Liver (tissue), 8 donors: ENCODE measurements at regions not wholly inside any gene's neighbourhood (a gene's known extent, or its start where the extent isn't known, plus 50 kb on each side); places are given as distances from the start of the nearest gene placed in this dataset.

ENCODE experiments used
- DNase-seq: peaks from one replicate; pipeline ENCODE4 v3.0.0-alpha.2; 2017; ENCODE audit warnings: low spot score
- H3K27ac ChIP-seq, 2 donors: one replicate each; pipeline ENCODE4 v1.7.0; 2013; ENCODE audit warnings: inconsistent platforms in 2 of 2, low read length in 2 of 2, control low read depth in 1 of 2, low read depth in 1 of 2, mild to moderate bottlenecking in 1 of 2
- H3K27me3 ChIP-seq, 4 donors: one replicate each; pipeline versions ENCODE4 v1.6.1 to v1.7.0; 2013; ENCODE audit warnings: low read length in 3 of 4, inconsistent platforms in 1 of 4, mild to moderate bottlenecking in 1 of 4, moderate library complexity in 1 of 4; ENCODE audit not compliant: control insufficient read depth in 4 of 4, insufficient read depth in 4 of 4
- H3K36me3 ChIP-seq, 4 donors: one replicate each; pipeline versions ENCODE4 v1.6.1 to v1.7.0; 2013; ENCODE audit warnings: low read length in 3 of 4, mild to moderate bottlenecking in 3 of 4, low read depth in 1 of 4, moderate library complexity in 1 of 4; ENCODE audit not compliant: control insufficient read depth in 4 of 4, insufficient read depth in 3 of 4
- H3K4me1 ChIP-seq, 4 donors: one replicate each; pipeline versions ENCODE4 v1.6.1 to v1.7.0; 2013; ENCODE audit warnings: low read length in 3 of 4, mild to moderate bottlenecking in 3 of 4, moderate library complexity in 1 of 4; ENCODE audit not compliant: control insufficient read depth in 4 of 4, insufficient read depth in 4 of 4
- H3K4me3 ChIP-seq, 3 donors: one replicate each; pipeline versions ENCODE4 v1.6.1 to v1.7.0; 2013; ENCODE audit warnings: low read length in 3 of 3, control low read depth in 1 of 3, low read depth in 1 of 3, mild to moderate bottlenecking in 1 of 3
- H3K9ac ChIP-seq, 2 donors: one replicate each; pipeline ENCODE4 v1.7.0; 2013; ENCODE audit warnings: low read length in 2 of 2, mild to moderate bottlenecking in 2 of 2, moderate library complexity in 2 of 2, control low read depth in 1 of 2, low read depth in 1 of 2
- H3K9me3 ChIP-seq, 4 donors: one replicate each; pipeline versions ENCODE4 v1.6.1 to v1.7.0; 2013; ENCODE audit warnings: low read length in 3 of 4; ENCODE audit not compliant: control insufficient read depth in 4 of 4
- ATF3 ChIP-seq: IDR thresholded peaks from 2 replicates; pipeline ENCODE4 v1.6.1; 2016; ENCODE audit warnings: antibody characterized with exemption
- EGR1 ChIP-seq, 2 donors: IDR thresholded peaks; 2 replicates each; pipeline ENCODE4 v1.6.1; 2016 to 2018; ENCODE audit warnings: antibody characterized with exemption in 2 of 2, low read depth in 2 of 2
- FOXA1 ChIP-seq: IDR thresholded peaks from 2 replicates; pipeline ENCODE4 v1.6.1; 2016; ENCODE audit warnings: antibody characterized with exemption
- FOXA2 ChIP-seq: IDR thresholded peaks from 2 replicates; pipeline ENCODE4 v1.6.1; 2016; ENCODE audit warnings: antibody characterized with exemption
- GABPA ChIP-seq, 2 donors: IDR thresholded peaks in 1 of 2; conservative IDR thresholded peaks in 1 of 2; 2 replicates each; pipeline ENCODE4 v1.6.1; 2016; ENCODE audit warnings: antibody characterized with exemption in 2 of 2, mild to moderate bottlenecking in 1 of 2, moderate library complexity in 1 of 2
- HNF4A ChIP-seq, 2 donors: conservative IDR thresholded peaks; 2 replicates each; pipeline ENCODE4 v1.6.1; 2016; ENCODE audit warnings: antibody characterized with exemption in 2 of 2, mild to moderate bottlenecking in 2 of 2
- HNF4G ChIP-seq: IDR thresholded peaks from 2 replicates; pipeline ENCODE4 v1.6.1; 2016; ENCODE audit warnings: antibody characterized with exemption
- JUND ChIP-seq, 2 donors: IDR thresholded peaks; 2 replicates each; pipeline ENCODE4 v1.6.1; 2016; ENCODE audit warnings: antibody characterized with exemption in 2 of 2
- NR2F2 ChIP-seq: IDR thresholded peaks from 2 replicates; pipeline ENCODE4 v1.6.1; 2016; ENCODE audit warnings: antibody characterized with exemption
- SP1 ChIP-seq: IDR thresholded peaks from 2 replicates; pipeline ENCODE4 v1.6.1; 2018; ENCODE audit warnings: antibody characterized with exemption, mild to moderate bottlenecking
- TAF1 ChIP-seq: conservative IDR thresholded peaks from 2 replicates; pipeline ENCODE4 v1.6.1; 2016; ENCODE audit warnings: antibody characterized with exemption, mild to moderate bottlenecking
- YY1 ChIP-seq: IDR thresholded peaks from 2 replicates; pipeline ENCODE4 v1.6.1; 2016; ENCODE audit warnings: antibody characterized with exemption, mild to moderate bottlenecking
- WGBS: extraction: QIAGEN DNeasy Blood & Tissue Kit; methylation state at CpG from one replicate; pipeline ENCODE4 v1.1.7; 2013; 5-methylcytosine and 5-hydroxymethylcytosine counted together
- TF ChIP-seq, protein P1 (sequence below): fragments of 150-350 bp; IDR thresholded peaks from 2 replicates; pipeline ENCODE4 v1.5.1; 2017; ENCODE audit warnings: improper control_type of control experiment, low read depth, low read length; ENCODE audit not compliant: missing input control
- TF ChIP-seq, protein P2 (sequence below): IDR thresholded peaks from 2 replicates; pipeline ENCODE4 v1.6.1; 2016; ENCODE audit warnings: antibody characterized with exemption
- donor health status: healthy.
- donor health status: healthy.
- donor health status: healthy.
- donor health status: healthy.
- donor health status: healthy.

DNA sequence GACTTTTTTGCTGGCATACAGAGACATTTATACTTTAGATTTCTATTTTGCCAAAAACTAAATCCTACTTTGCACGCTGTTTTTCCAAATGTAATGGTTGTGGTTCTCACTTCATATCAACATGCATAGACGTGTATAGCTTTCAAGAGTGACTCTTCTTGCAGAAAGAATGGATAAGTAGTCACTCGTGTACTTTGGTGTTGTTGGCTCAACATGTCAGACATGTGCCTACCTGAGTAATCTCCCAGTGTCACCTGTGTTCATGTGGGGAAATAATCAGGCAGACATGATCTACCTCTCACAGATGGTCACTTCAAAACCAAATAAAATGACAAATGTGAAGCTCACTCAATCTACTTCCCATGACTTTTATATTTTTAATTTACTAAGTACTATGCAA lies 73.1 kb downstream of the GPR88 start:
- WGBS = 91% methylated on average over 3 of the region's 3 CpGs
- no peak for TF ChIP-seq JUND (IDR thresholded peaks at IDR 0.05)
- TF ChIP-seq ATF3 = no peak
- TF ChIP-seq TAF1 = no peak
- TF ChIP-seq YY1 = no peak
- TF ChIP-seq HNF4G = no peak
- DNase-seq = no peak
- H3K4me3 ChIP-seq = no peak overlapping the region
- no peaks in the 10 kb centered on the region for H3K27me3 ChIP-seq
- H3K9me3 ChIP-seq = no peaks in the 10 kb centered on the region
- H3K9ac ChIP-seq = no peak overlapping the region
- no peaks in the 10 kb centered on the region for H3K36me3 ChIP-seq
- H3K27ac ChIP-seq = no peak overlapping the region
- peaks cover 0 to 10% (median 4%) of the 10 kb centered on the region in 4 donors for H3K4me1 ChIP-seq

- 96% methylated on average over 3 of the region's 3 CpGs for WGBS
- peaks cover 2 to 15% (median 4%) of the 10 kb centered on the region in 4 donors for H3K4me1 ChIP-seq
Measured at GRCh38 chr1:100612540-100612939, 74.6 kb downstream of the GPR88 start.

DNA sequence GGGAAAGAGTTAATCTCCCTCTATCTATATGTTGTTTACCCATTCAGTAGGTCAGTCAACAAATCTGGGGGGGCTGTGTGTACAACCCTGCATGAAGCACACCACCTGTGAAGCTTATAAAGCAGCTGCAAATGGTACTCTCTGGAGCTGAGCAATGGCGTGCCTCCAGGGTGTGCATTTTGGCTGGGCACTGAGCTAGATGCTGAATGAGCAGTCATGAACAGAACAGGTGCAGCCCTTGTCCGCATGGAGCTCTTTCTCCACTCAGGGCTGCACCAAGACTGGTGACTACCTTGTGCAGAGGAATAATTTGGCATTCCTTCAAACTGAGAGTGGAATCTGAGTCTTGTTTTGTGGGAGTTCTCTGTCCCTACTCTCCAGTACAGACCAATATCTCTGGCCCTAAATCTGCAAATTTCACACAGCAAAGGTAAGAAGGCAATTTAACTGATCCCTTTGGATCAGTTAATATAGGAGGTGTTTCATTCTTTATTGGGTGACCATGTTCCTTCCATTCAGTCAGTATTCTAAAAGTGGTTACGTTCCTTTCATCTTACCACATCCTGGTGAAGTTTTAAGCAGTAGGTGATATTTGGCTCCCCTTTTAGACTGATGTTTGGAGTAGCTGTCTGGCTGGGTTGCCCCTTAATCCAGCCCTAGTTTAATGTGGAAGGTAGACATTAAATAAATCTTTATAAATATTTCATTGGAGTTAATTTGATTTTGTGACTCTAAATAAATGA lies 76.0 kb downstream of the GPR88 start:
- Histone ChIP-seq H3K9me3 (no peaks in the 10 kb centered on the region), H3K4me3 (peak overlapping the region in 1 of 3 donors; percentile 27), H3K36me3 (no peaks in the 10 kb centered on the region), H3K4me1 (peaks cover 2 to 15% (median 4%) of the 10 kb centered on the region in 4 donors), H3K9ac (no peak overlapping the region), H3K27me3 (no peaks in the 10 kb centered on the region), H3K27ac (peak overlapping the region in 1 of 2 donors; percentile 48)
- DNase-seq = no peak
- WGBS = 92% methylated on average over 3 of the region's 3 CpGs
- TF ChIP-seq YY1 (no peak), TAF1 (no peak), FOXA2 (no peak), HNF4A (conservative IDR thresholded peaks at IDR 0.05) (no peak), EGR1 (IDR thresholded peaks at IDR 0.05; ENCODE audit: low read depth in 2 of 2) (no peak)
- TF ChIP-seq, protein P1, sequence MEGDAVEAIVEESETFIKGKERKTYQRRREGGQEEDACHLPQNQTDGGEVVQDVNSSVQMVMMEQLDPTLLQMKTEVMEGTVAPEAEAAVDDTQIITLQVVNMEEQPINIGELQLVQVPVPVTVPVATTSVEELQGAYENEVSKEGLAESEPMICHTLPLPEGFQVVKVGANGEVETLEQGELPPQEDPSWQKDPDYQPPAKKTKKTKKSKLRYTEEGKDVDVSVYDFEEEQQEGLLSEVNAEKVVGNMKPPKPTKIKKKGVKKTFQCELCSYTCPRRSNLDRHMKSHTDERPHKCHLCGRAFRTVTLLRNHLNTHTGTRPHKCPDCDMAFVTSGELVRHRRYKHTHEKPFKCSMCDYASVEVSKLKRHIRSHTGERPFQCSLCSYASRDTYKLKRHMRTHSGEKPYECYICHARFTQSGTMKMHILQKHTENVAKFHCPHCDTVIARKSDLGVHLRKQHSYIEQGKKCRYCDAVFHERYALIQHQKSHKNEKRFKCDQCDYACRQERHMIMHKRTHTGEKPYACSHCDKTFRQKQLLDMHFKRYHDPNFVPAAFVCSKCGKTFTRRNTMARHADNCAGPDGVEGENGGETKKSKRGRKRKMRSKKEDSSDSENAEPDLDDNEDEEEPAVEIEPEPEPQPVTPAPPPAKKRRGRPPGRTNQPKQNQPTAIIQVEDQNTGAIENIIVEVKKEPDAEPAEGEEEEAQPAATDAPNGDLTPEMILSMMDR = no peak

More at GRCh38 chr1:100612540-100612939, 74.6 kb downstream of the GPR88 start:
- Histone ChIP-seq H3K9ac (no peak overlapping the region), H3K9me3 (no peaks in the 10 kb centered on the region), H3K27me3 (no peaks in the 10 kb centered on the region), H3K27ac (no peak overlapping the region), H3K4me3 (no peak overlapping the region), H3K36me3 (no peaks in the 10 kb centered on the region)
- no peak for DNase-seq
- TF ChIP-seq JUND (IDR thresholded peaks at IDR 0.05) = no peak
- no peak for TF ChIP-seq TAF1
- TF ChIP-seq FOXA1 = no peak
- TF ChIP-seq YY1 = no peak
- TF ChIP-seq, protein P2, sequence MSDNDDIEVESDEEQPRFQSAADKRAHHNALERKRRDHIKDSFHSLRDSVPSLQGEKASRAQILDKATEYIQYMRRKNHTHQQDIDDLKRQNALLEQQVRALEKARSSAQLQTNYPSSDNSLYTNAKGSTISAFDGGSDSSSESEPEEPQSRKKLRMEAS = no peak
- TF ChIP-seq EGR1 (IDR thresholded peaks at IDR 0.05; ENCODE audit: low read depth in 2 of 2) = no peak
- TF ChIP-seq, protein P1 = no peak
- TF ChIP-seq SP1 = no peak
- no peak for TF ChIP-seq HNF4G
- no peak for TF ChIP-seq HNF4A (conservative IDR thresholded peaks at IDR 0.05)
- TF ChIP-seq NR2F2 = no peak
- no peak for TF ChIP-seq FOXA2
- TF ChIP-seq GABPA (IDR thresholded peaks at IDR 0.05 in 1 of 2, conservative IDR thresholded peaks at IDR 0.05 in 1 of 2) = no peak
